ENCODE measurements at regions not wholly inside any gene's neighbourhood (a gene's known extent, or its start where the extent isn't known, plus 50 kb on each side); places are given as distances from the start of the nearest gene placed in this dataset.
"Not testable (repeated sequence)": the region's sequence is repeated elsewhere in the genome, so short reads cannot be mapped to it uniquely, and the experiment has no call there.

GRCh38 chr1:30133414-30134055 lies 589.9 kb downstream of the MATN1 start:
- DNase-seq, result no peak

- no peak for DNase-seq
Measured at GRCh38 chr1:30132602-30133286, 590.6 kb downstream of the MATN1 start.

- DNase-seq, result not testable (repeated sequence)
Measured at GRCh38 chr1:30130566-30130965, 592.8 kb downstream of the MATN1 start.

GRCh38 chr1:30130099-30130498 lies 593.3 kb downstream of the MATN1 start:
- DNase-seq, result no peak

GRCh38 chr1:30129421-30130055 lies 593.8 kb downstream of the MATN1 start:
- DNase-seq, result no peak

- no peak for DNase-seq
Measured at GRCh38 chr1:30129001-30129408, 594.4 kb downstream of the MATN1 start.

- no peak for DNase-seq
Measured at GRCh38 chr1:30126848-30127247, 596.5 kb downstream of the MATN1 start.

GRCh38 chr1:30125821-30126170 lies 597.6 kb downstream of the MATN1 start:
- no peak for DNase-seq

GRCh38 chr1:30125021-30125820 lies 598.2 kb downstream of the MATN1 start:
- DNase-seq, result no peak

- no peak for DNase-seq
Measured at GRCh38 chr1:30123896-30124295, 599.5 kb downstream of the MATN1 start.

GRCh38 chr1:30123036-30123435 lies 600.3 kb downstream of the MATN1 start:
- DNase-seq, result no peak

GRCh38 chr1:30120245-30121000 lies 603.0 kb downstream of the MATN1 start:
- no peak for DNase-seq

GRCh38 chr1:30117685-30118084 lies 605.7 kb downstream of the MATN1 start:
- DNase-seq, result no peak

- DNase-seq, result no peak
Measured at GRCh38 chr1:30111431-30111830, 612.0 kb downstream of the MATN1 start.

- no peak for DNase-seq
Measured at GRCh38 chr1:30110846-30111245, 612.5 kb downstream of the MATN1 start.

- no peak for DNase-seq
Measured at GRCh38 chr1:30109853-30110252, 613.5 kb downstream of the MATN1 start.

GRCh38 chr1:30108186-30108585 lies 615.2 kb downstream of the MATN1 start:
- no peak for DNase-seq

GRCh38 chr1:30106125-30106524 lies 617.3 kb downstream of the MATN1 start:
- DNase-seq, result no peak

GRCh38 chr1:30104551-30104950 lies 618.8 kb downstream of the MATN1 start:
- no peak for DNase-seq

GRCh38 chr1:30103708-30104411 lies 619.5 kb downstream of the MATN1 start:
- no peak for DNase-seq

GRCh38 chr1:30102605-30103004 lies 620.8 kb downstream of the MATN1 start:
- DNase-seq, result no peak
